ENCODE measurements at regions not wholly inside any gene's neighbourhood (a gene's known extent, or its start where the extent isn't known, plus 50 kb on each side); places are given as distances from the start of the nearest gene placed in this dataset.

DNA sequence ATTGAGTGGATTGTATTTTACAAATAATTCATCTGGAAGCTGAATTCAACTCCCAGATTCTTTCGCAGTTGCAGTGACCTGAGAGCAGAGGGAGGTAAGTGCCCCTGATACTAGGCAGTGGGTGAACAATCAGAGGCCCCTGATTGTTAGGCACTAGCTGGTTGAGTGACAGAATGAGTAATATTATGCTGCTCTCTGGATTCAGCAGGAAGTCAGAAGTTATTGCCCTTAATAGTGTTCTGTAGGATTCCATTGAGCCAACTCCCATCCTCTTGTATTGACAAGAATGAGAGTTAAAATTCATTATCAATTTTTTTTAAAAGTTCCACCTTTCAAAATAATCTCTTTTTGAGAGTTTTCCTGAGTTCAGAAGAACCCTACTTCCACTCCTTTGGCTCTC is 301.2 kb downstream of the DTWD2 start:
- Histone ChIP-seq H3K9me3 (ENCODE audit: low read length) (no peaks in the 10 kb centered on the region), H3K27ac (ENCODE audit: low read depth, low read length, poor library complexity, severe bottlenecking) (no peak overlapping the region), H3K36me3 (ENCODE audit: insufficient read depth, low read length) (no peaks in the 10 kb centered on the region), H3K4me1 (ENCODE audit: insufficient read depth, low read length, poor library complexity, severe bottlenecking) (no peaks in the 10 kb centered on the region), H3K4me2 (ENCODE audit: low read length) (no peak overlapping the region), H3K4me3 (ENCODE audit: low read depth, low read length, poor library complexity, severe bottlenecking) (no peak overlapping the region), H2AFZ (ENCODE audit: low read length) (no peak overlapping the region), H3K79me2 (ENCODE audit: insufficient read depth, low read depth, low read length) (no peaks in the 10 kb centered on the region), H3K9me2 (ENCODE audit: insufficient read depth, low read length) (no peaks in the 10 kb centered on the region), H4K20me1 (ENCODE audit: insufficient read depth, low read length) (no peaks in the 10 kb centered on the region)
- DNase-seq (ENCODE audit: low spot score), result no peak
- TF ChIP-seq EZH2phosphoT487 (IDR thresholded peaks at IDR 0.05; ENCODE audit: borderline replicate concordance, low read depth, low read length), result no peak
- TF ChIP-seq, protein P1, sequence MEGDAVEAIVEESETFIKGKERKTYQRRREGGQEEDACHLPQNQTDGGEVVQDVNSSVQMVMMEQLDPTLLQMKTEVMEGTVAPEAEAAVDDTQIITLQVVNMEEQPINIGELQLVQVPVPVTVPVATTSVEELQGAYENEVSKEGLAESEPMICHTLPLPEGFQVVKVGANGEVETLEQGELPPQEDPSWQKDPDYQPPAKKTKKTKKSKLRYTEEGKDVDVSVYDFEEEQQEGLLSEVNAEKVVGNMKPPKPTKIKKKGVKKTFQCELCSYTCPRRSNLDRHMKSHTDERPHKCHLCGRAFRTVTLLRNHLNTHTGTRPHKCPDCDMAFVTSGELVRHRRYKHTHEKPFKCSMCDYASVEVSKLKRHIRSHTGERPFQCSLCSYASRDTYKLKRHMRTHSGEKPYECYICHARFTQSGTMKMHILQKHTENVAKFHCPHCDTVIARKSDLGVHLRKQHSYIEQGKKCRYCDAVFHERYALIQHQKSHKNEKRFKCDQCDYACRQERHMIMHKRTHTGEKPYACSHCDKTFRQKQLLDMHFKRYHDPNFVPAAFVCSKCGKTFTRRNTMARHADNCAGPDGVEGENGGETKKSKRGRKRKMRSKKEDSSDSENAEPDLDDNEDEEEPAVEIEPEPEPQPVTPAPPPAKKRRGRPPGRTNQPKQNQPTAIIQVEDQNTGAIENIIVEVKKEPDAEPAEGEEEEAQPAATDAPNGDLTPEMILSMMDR (conservative IDR thresholded peaks at IDR 0.05; ENCODE audit: low read length), result no peak
- intact Hi-C loops (cut with micrococcal nuclease; ENCODE audit: unreplicated experiment), result no loop called here
- BruUV-seq (replicated peaks), result no TSS peak
- POLR2A ChIA-PET, result interaction anchor here (1.4 kb wide), 1 partner anchor 10 kb away, joined by 4 read pairs; no protein-coding TSS in a partner anchor
- CTCF ChIA-PET (ENCODE audit: unreplicated experiment), result no interaction called here

DNA sequence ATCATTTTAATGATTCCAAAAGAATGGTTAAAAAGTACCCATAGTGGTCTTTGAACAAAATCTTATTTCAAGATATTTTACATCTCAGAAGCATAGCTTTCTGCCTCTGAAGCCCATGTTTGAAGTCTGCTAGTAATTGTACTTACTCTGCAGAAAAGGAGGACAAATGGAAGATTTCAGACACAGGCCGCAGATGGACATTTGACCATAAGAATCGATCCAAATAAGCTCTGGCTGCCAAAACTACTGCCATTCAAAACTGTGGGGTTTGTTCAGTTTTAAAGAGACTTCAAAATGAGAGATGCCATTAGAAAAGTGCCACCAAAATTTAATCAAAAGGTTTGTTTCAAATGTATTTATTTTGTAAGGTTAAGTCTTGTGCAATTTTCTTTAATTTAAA is 306.7 kb downstream of the DTWD2 start:
- no peaks in the 10 kb centered on the region for H3K9me3 ChIP-seq (ENCODE audit: low read length)
- H4K20me1 ChIP-seq (ENCODE audit: insufficient read depth, low read length), result no peaks in the 10 kb centered on the region
- no peaks in the 10 kb centered on the region for H3K36me3 ChIP-seq (ENCODE audit: insufficient read depth, low read length)
- no peaks in the 10 kb centered on the region for H3K9me2 ChIP-seq (ENCODE audit: insufficient read depth, low read length)
- no peak overlapping the region for H3K27ac ChIP-seq (ENCODE audit: low read depth, low read length, poor library complexity, severe bottlenecking)
- no peak overlapping the region for H2AFZ ChIP-seq (ENCODE audit: low read length)
- ChIA-PET CTCF (ENCODE audit: unreplicated experiment) (interaction anchor here (0.6 kb wide), 1 partner anchor 178 kb away, joined by 3 read pairs; no protein-coding TSS in a partner anchor), POLR2A (interaction anchor here (0.8 kb wide), 2 partner anchors 35 to 615 kb away, joined by 3 read pairs; no protein-coding TSS in a partner anchor)
- intact Hi-C loops (cut with micrococcal nuclease; ENCODE audit: unreplicated experiment), result no loop called here
- no peak overlapping the region for H3K4me2 ChIP-seq (ENCODE audit: low read length)
- no peak for DNase-seq (ENCODE audit: low spot score)
- no peaks in the 10 kb centered on the region for H3K79me2 ChIP-seq (ENCODE audit: insufficient read depth, low read depth, low read length)
- TF ChIP-seq EZH2phosphoT487 (IDR thresholded peaks at IDR 0.05; ENCODE audit: borderline replicate concordance, low read depth, low read length), result no peak
- TF ChIP-seq, protein P1 (conservative IDR thresholded peaks at IDR 0.05; ENCODE audit: low read length), result no peak
- no peaks in the 10 kb centered on the region for H3K4me1 ChIP-seq (ENCODE audit: insufficient read depth, low read length, poor library complexity, severe bottlenecking)
- no TSS peak for BruUV-seq (replicated peaks)
- H3K4me3 ChIP-seq (ENCODE audit: low read depth, low read length, poor library complexity, severe bottlenecking), result no peak overlapping the region

DNA sequence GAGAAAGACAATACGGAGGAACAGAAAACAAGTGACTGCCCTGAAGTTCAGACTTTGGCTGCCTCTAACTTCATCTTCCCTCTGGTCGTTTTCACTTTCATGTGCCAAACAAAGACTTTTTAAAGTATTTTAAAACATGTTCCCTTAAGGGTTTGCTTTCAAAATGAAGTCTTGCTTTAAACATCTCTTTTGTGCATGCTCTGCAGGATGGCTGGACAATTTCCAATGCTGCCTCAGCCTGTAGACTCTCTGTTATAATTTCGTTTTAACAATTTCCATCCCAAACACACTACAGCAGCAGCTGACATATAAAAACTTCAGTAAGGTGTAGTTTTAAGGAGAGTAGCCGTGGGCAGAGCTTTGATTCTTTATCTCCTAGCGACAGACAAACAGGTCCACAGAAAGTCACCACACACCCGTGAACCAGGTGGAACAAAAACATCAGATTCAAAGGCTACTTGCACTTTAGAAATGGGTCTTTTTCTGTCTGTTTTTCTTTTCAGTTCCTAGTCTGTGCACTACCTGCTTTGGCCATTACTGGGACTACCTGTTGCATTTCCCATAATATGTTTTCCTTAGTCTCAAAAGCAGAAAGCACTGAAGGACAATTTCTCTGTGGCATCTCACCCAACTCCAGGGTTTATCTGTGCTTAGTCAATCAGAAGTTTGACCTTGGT is 308.9 kb downstream of the DTWD2 start:
- CTCF ChIA-PET (ENCODE audit: unreplicated experiment), result no interaction called here
- no TSS peak for BruUV-seq (replicated peaks)
- H3K79me2 ChIP-seq (ENCODE audit: insufficient read depth, low read depth, low read length), result no peaks in the 10 kb centered on the region
- no peaks in the 10 kb centered on the region for H3K9me2 ChIP-seq (ENCODE audit: insufficient read depth, low read length)
- no peaks in the 10 kb centered on the region for H3K9me3 ChIP-seq (ENCODE audit: low read length)
- no peak for TF ChIP-seq EZH2phosphoT487 (IDR thresholded peaks at IDR 0.05; ENCODE audit: borderline replicate concordance, low read depth, low read length)
- TF ChIP-seq, protein P1 (conservative IDR thresholded peaks at IDR 0.05; ENCODE audit: low read length), result no peak
- no peaks in the 10 kb centered on the region for H4K20me1 ChIP-seq (ENCODE audit: insufficient read depth, low read length)
- intact Hi-C loops (cut with micrococcal nuclease; ENCODE audit: unreplicated experiment), result no loop called here
- H3K4me2 ChIP-seq (ENCODE audit: low read length), result no peak overlapping the region
- H3K27ac ChIP-seq (ENCODE audit: low read depth, low read length, poor library complexity, severe bottlenecking), result no peak overlapping the region
- no peak for DNase-seq (ENCODE audit: low spot score)
- H3K4me3 ChIP-seq (ENCODE audit: low read depth, low read length, poor library complexity, severe bottlenecking), result no peak overlapping the region
- POLR2A ChIA-PET, result interaction anchor here (0.8 kb wide), 1 partner anchor 10 kb away, joined by 3 read pairs; no protein-coding TSS in a partner anchor
- no peak overlapping the region for H2AFZ ChIP-seq (ENCODE audit: low read length)
- H3K4me1 ChIP-seq (ENCODE audit: insufficient read depth, low read length, poor library complexity, severe bottlenecking), result no peaks in the 10 kb centered on the region
- H3K36me3 ChIP-seq (ENCODE audit: insufficient read depth, low read length), result no peaks in the 10 kb centered on the region
